ENCODE measurements at regions not wholly inside any gene's neighbourhood (a gene's known extent, or its start where the extent isn't known, plus 50 kb on each side); places are given as distances from the start of the nearest gene placed in this dataset.

DNA sequence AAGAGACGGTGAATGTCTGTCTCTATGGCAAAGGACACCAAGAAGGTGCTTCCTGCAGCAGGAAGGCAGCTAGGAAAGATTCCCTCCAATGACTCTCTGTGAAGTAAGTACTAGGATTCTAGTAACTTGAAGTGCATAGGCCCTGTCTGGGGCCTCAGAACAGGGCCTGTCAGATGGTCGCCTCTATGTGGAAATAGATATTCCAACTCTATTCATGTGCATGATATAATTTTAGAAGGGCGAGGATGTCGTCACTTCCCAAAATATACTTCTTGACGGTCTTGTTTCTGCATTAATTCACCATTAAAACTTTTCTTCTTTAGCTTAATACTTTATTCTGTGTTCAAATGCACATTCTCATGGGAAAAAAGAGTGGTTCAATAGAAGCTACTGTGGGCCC is 167.0 kb downstream of the TLE3 start:
- TF ChIP-seq GATA3 (IDR thresholded peaks at IDR 0.05; ENCODE audit: low read depth, low read length) (no peak), GATA2 (IDR thresholded peaks at IDR 0.05; ENCODE audit: low read depth, low read length) (no peak)

DNA sequence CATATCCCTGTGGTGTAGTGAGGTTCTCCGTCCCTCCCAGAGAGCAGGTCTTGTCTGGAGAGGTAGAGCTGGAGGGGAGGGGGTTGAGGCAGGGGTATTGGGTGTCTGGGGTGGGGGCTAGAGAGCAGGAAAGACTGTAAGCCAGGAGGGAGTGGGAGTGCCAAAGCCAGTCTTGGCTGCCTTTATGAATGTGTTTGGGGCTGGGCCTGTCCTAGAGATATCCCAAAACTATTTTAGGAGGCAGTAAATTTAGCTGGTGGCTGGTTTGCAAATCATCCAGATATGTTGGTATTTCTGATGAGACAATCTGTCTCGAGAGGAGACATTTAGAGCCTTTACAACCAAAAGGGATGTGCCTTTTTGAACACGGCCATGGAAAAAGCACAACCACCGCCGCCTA is 166.6 kb downstream of the TLE3 start:
- TF ChIP-seq GATA3 (IDR thresholded peaks at IDR 0.05; ENCODE audit: low read depth, low read length) (no peak), GATA2 (IDR thresholded peaks at IDR 0.05; ENCODE audit: low read depth, low read length) (no peak)

DNA sequence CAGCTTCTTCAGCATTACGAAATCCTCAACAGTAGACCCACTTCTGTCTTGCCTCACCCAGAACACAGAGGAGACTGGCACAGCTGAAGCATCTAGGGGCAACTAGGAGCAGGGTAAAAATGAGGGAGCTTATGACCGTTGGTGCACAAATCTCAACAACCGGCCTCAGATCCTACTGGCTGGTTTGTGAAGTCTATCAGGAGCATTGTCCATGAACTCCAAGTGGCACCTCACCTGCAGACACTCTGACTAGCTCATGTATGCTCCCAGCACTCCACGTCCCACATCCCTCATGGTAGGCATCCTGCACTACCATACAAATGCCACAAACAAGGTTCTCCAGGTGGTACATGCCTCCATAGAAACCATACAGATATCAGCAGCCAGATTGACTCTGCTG is 163.1 kb downstream of the TLE3 start:
- TF ChIP-seq GATA2 (IDR thresholded peaks at IDR 0.05; ENCODE audit: low read depth, low read length) (no peak), GATA3 (IDR thresholded peaks at IDR 0.05; ENCODE audit: low read depth, low read length) (no peak)

DNA sequence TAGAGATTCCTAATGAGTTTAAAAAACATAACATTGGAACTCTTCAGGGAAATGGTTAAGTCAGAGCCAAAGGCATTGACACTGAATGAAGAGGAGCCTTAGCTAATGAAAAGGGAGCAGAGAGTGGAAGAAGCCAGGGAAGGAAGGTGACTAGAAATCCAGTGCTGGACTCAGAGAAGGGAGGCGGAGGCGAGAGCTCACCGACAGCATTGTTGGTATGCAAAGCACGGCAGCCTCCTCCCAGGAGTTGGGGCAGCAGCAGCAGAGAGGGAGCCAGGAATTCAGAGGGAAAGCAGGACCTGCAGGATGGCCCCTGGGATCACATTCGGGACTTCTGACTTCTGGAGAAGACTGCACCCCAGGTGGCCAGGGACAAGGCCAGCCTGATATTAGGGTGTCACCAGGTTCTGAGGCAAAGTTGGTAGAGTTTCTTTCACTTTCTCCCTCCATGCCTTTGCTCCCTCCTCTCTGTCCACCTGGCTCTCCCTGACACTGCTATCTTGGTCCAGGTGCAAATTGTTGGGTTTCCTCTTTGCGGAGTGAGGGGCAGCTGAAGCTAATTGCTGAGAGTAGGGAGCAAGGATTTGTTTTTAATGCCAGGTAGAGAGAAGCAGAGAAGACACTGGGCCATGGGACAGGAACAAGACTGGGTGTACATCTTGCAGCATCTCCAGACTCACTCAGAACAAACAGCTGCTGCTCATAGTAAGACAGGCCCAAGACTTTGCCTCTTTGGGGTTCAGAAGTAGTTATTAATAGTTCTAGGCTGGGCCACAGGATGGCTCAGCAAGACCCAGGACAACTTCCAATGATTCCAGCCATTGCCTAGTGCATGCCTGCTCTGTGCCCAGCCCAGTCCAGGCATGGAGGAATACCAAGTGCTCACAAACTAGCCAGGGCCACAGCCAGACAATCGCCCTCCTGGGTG is 157.9 kb downstream of the TLE3 start:
- TF ChIP-seq GATA3 (IDR thresholded peaks at IDR 0.05; ENCODE audit: low read depth, low read length) (no peak), GATA2 (IDR thresholded peaks at IDR 0.05; ENCODE audit: low read depth, low read length) (no peak)

DNA sequence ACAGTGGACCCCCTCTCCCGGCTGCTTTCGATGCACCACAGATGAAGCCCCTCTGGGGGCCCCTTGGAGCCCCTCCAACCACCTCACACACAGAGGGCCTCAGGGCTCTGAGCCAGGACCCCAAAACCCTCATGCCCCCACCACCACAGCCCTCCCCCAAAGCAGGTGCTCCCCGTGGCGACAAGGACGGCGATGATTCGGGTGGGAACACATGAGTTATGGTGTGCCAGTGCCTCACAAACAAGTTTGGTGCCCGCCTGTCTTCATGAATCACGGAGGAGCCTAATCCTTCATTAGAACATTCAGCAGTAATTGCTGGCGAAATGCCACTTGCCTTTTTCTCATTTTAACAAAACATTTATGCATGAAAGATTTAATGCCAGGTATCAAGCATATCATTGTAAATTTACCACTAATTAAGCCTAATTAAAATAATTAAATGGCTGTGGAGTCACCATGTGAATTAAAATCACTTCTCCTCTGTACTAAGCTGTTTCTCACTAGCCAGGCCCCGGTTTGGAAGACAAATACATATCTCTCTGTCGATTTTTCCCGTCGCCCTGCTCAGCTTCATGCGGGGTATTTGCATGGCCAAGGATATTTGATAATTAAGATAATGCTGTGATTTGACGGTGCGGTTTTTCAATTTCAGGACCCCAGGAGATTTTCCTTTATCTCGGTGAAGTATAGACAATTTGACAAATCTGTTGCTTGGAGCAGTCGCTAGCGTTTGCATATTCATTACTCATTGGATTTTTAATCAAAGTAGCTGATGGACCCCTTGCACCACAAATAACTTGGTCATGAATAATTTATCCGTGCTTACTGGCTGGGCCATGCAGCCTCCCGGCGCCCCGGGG is 157.0 kb downstream of the TLE3 start:
- no peak for TF ChIP-seq GATA3 (IDR thresholded peaks at IDR 0.05; ENCODE audit: low read depth, low read length)
- TF ChIP-seq GATA2 (IDR thresholded peaks at IDR 0.05; ENCODE audit: low read depth, low read length) = no peak

DNA sequence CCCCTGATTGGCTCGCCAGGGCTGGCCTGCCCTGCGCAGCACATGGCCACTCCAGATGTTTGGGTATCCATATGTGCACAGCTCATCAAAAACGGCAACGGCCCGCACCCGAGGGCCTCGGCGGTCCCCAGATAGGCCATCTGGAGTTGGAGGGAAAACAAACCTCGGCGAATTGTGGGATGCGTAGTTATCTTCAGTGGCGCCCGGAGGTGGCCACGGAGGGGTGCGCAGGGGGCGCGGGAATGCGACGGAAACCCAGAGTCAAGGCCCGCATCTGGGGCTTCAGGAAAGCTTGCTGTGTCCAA is 156.5 kb downstream of the TLE3 start:
- TF ChIP-seq GATA2 (IDR thresholded peaks at IDR 0.05; ENCODE audit: low read depth, low read length) = no peak
- TF ChIP-seq GATA3 (IDR thresholded peaks at IDR 0.05; ENCODE audit: low read depth, low read length) = no peak

DNA sequence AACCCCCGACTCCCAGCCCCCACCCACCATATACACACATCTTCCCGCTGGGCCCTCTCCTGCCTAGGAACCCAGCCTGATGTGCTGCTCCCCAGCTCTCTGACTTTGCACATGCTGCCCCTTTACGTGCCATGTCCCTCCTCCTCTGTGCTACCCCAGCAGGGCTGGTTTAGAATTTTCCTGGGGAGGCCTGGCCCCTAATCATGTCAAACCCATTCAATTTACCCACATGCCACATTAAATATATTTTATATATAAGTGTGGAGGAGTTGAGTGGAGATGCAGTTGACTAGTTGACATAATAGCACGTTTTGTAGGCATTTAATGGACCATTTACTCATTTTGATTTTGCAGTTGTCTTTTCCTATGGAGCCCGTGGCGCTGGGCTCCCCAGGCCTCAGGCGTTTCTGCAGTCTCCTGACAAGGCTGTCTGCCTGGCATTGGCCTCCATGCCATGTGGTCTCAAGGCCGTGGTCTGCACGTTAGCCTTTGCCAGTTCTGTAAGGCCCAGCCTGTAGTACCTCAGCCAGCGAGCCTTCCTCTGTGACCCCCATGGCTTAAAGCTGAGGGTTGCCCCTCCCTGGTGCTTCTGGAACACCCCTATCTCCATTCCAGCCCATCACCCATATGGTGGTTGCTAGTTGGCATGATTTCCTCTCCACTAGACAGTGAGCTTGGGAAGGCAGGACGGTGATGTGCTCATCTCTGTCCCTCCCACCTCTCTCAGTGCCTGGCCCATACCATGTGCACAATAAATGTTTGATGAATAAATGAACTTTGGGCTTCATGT is 155.8 kb downstream of the TLE3 start:
- no peak for TF ChIP-seq GATA3 (IDR thresholded peaks at IDR 0.05; ENCODE audit: low read depth, low read length)
- TF ChIP-seq GATA2 (IDR thresholded peaks at IDR 0.05; ENCODE audit: low read depth, low read length) = no peak

DNA sequence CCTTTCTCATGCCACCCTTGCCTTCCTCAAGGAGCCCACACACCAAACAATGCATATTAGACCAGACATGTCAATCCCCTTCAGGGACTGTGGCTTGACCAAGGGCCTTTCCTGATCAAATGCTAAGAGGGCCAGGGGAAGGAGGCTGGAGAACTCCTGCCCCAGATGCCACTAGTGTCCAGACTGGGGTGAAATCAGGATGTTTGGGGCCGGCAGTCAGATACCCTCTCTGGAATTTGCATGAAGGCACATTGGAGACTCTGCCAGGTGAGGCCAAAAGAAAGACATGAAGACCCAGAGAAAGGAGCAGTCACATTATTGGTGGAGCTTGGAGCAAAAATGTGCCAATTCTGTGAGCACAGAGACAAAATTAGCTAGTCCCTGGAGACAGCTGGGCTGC is 154.1 kb downstream of the TLE3 start:
- no peak for TF ChIP-seq GATA3 (IDR thresholded peaks at IDR 0.05; ENCODE audit: low read depth, low read length)
- no peak for TF ChIP-seq GATA2 (IDR thresholded peaks at IDR 0.05; ENCODE audit: low read depth, low read length)

DNA sequence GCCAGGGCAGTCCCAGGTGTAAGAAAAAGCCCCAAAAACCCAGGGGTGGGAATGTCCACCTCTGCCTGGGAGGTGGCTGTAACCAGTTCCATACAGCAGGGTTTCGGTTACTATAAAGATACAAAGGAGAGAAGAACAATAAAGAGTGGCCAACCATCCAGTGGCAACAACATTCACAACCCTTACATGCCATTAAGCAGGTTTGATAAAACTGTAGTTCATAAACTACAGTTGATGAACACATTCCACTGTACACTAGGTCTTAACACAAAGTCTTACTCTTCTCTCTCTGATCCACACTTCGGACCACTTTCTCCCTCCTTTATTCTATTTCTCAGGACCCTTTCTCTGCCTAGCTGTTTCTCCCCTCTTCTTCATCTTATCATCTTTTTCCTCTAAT is 152.0 kb downstream of the TLE3 start:
- no peak for TF ChIP-seq GATA3 (IDR thresholded peaks at IDR 0.05; ENCODE audit: low read depth, low read length)
- TF ChIP-seq GATA2 (IDR thresholded peaks at IDR 0.05; ENCODE audit: low read depth, low read length) = no peak

DNA sequence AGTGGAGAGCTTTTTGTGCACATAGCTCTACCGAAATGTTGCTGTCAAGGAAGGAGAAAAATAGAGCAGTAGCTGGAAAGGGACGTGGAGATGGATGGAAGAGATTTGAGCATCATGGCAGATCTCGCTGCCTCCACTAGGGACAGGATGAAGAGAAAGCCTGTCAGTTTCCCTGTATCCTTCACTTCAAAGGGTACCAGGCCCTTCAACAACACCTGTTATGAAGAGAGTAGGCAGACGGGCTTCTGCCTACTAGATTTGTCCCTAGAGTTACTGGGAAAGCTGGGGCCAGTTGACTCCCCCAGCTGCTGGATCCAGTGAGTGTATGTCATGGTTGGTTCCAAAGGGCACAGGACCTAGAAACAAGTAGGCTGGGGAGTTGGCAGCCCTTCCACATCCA is 150.8 kb downstream of the TLE3 start:
- no peak for TF ChIP-seq GATA3 (IDR thresholded peaks at IDR 0.05; ENCODE audit: low read depth, low read length)
- no peak for TF ChIP-seq GATA2 (IDR thresholded peaks at IDR 0.05; ENCODE audit: low read depth, low read length)

DNA sequence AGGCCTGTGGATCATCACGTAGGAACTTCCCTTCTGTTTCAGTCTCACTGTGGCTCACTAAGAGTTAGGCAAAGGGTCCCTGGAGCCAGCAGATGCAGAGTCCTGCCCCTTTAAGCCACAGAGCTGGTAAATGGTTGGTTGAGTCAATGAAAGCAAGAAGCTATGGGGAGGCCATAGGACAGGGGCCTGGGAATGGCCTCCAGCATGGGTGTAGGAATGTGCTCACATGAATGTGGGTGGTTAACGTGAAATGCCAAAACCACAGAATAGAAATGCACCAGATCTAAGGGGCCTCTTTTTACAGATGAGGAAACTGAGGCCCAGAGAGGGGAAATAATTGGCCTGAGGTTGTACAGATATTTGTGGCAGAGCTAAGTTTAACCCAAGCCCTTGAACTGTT is 150.3 kb downstream of the TLE3 start:
- TF ChIP-seq GATA3 (IDR thresholded peaks at IDR 0.05; ENCODE audit: low read depth, low read length) = no peak
- no peak for TF ChIP-seq GATA2 (IDR thresholded peaks at IDR 0.05; ENCODE audit: low read depth, low read length)

DNA sequence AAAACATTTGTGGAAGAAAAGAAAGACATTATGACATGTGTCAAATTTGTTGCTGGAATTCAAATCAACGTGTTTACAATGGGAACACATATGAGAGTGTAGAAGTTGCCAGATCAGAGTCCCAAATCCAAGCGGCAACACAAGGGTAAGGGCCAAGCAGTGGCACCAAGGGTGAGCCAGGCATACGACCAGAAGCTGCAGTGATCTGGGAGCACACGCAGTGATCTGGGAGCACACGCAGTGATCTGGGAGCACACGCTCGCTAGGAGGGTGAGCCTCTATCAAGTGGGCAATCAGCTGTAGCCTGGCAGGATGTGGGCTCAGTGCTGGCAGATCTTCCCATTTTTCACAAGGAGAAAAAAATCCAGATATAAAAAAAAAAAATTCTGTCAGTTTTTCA is 148.2 kb downstream of the TLE3 start:
- TF ChIP-seq GATA2 (IDR thresholded peaks at IDR 0.05; ENCODE audit: low read depth, low read length) (no peak), GATA3 (IDR thresholded peaks at IDR 0.05; ENCODE audit: low read depth, low read length) (no peak)

DNA sequence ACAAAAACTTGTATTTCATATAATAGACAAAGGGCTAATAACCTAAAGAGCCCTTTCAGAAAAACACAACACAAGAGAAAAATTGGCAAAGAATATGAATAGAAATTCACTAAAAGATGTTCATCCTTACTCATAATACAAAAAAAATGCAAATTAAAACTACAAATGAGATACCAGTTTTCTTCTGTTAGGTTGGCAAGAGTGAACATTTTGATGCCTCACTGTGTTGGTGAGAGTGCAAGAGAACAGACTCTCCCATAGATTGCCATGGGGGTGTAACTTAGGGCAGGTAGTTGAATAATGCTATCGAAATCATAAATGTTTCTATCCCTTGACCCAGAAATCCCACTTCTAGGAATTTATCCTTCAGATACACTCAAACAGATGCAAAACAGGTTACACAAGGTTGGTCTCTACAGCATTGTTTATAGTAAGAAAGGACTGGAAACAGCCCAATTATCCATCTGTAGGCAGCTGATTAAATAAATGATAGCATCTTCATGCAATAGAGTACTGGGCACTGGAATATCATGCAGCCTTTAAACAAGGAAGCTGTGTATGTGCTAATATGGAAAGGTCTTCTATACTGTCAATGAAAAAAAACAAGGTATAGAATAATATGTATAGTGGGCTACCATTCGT is 146.3 kb downstream of the TLE3 start:
- TF ChIP-seq GATA2 (IDR thresholded peaks at IDR 0.05; ENCODE audit: low read depth, low read length) = peak; percentile 42; the same call in 1 of the 2 replicates
- TF ChIP-seq GATA3 (IDR thresholded peaks at IDR 0.05; ENCODE audit: low read depth, low read length) = peak; percentile 27; the same call in 1 of the 2 replicates
